Retina (tissue), 1 donor: ENCODE measurements at regions not wholly inside any gene's neighbourhood (a gene's known extent, or its start where the extent isn't known, plus 50 kb on each side); places are given as distances from the start of the nearest gene placed in this dataset.
"Not testable (repeated sequence)": the region's sequence is repeated elsewhere in the genome, so short reads cannot be mapped to it uniquely, and the experiment has no call there.

Experiments
- DNase-seq: peaks from one replicate; pipeline ENCODE4 v3.0.0-alpha.2; 2016

DNA sequence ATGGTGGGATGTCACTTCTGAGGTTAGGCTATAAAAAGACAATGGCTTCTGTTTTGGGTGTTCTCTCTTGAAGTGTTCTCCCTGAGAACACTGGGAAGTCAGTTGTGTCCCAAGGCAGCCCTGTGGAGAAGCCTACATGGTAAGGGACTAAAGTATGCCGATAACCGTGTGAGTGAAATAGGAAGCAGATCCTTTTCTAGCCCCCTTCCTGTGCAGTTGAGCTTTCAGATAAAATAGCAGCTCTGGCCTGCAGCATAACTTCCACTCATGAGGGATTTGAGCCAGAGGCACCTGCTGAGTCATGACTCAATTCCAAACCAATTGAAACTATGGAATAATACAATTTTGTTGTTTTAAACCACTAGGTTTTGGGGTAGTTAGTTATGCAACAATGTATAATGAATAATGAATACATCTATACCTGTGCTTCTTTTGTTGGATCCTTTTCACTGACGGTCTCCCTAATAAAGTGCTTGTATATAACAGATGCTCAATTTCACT is 241.6 kb downstream of the TFAP2B start:
- no peak for DNase-seq

- DNase-seq, result no peak
These were observed 243.6 kb downstream of the TFAP2B start for GRCh38 chr6:51062166-51062722.

DNA sequence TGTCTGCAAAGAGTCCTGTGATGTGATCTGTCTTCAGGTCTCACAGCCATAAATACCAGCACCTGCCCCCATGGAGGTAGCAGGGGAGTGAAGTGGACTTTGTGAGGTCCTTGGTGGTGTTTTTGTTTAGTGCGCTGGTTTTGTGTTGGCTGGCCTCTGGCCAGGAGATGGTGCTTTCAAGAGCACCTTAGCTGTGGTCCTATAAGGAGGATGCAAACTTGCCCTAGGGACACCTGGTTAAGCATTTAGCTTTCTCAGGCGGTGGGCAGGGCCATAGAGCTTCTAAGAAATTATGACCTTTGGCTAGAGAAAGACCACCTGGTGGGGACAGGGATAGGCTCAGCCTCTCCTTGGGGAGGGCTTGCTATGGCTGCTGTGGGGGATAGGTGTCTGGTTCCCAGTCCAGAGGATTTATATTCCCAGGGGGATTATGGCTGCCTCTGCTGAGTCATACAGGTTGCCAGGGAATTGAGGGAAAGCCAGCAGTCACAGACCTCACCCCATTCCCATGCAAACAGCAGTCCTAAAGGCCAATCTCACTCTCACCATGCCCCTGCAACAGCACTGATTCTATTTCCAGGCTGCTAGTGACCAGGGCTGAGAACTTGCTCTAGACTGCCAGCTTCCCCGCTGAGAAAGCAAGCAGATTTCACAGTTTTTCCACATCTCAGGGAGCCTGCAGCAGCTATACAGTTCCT is 259.3 kb downstream of the TFAP2B start:
- no peak for DNase-seq

DNA sequence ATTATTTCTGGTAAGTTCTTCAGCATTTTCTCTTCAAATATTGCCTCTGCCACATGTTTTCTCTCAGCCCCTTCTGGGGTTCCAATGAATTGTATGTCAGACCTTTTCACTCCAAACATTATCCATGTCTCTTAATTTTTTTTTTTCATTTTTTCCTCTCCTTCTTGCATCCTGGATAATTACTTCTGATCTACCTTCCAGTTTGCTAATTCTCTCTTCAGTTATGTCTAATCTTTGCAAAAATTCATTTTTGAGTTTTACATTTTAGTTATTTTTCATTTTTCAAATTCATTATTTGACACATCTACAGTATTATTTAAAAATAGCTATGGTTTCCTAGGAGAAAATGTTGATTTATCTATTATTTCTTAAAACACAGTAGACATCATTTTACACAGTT is 271.7 kb downstream of the TFAP2B start:
- DNase-seq, result no peak

DNA sequence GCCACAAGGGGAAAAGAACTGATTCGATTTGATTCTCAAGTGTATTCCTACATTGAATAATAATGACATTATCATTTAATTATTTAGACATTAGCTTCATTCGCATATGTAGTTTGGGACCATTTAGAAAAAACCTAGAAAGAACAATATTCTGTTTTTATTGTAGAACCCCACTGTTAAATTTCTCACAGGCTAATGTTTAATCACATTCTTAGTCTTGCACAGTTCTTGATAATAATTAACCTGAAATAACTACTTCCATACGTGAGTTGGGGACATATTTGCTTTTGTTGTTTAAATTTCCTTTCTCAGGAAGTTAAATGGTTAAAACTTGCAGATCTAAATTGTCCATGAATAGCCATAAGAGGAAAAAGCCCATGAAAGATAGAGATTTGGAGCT is 275.2 kb downstream of the TFAP2B start:
- no peak for DNase-seq

DNA sequence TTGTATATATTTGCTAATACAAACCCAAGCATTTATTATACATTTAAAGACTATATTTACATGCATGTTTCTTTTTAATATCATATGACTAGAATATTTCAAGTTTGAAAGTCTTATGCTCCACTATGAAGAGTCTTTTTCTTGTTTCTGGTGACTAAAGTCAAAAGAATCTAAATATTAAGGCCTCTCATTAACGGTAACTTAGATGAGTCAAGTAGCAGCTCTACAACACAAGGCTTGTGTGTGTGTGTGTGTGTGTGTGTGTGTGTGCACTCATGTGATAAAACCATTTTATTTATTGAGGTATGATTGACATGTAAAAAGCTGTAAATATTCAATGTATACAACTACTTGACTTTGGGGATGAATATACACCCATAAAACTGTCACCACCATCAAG is 275.6 kb downstream of the TFAP2B start:
- DNase-seq, result no peak

DNA sequence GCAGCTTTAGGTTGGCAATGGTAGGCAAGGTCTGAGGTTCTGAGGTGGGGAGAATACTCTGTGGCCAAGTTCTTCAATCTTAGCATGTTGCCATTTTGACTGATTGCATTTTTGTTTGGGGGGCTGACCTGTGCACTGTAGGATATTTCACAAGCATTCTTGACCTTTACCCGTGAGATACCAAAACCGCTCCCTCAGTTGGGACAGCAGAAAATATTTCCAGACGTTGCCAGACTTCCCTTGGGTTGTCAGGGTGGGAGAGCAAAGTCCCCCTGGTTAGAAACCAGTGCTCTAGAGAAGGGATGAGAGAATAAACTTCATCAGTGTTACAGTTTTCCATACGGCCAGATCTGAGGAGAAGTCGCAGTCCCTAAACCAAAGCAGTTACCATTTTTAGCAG is 279.6 kb downstream of the TFAP2B start:
- DNase-seq, result no peak

DNA sequence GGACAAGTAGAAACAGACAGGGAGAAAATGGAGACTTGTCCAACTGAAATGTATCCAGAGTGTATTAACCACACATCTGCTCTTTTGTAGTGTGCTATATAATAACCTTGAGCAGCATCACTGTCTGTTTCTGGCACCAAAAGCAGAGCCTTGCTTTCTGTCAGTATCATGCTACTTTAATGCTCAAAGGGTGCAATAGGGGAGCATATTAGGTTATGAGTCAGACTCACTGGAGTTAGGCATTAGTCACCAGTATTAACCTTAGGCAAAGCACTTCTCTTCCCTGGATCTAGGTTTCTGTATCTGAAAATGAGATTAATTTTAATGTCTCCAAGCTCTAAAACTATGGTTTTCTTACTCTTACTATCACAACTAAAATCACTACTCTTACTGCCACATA is 280.1 kb downstream of the TFAP2B start:
- no peak for DNase-seq

GRCh38 chr6:51099201-51099600 is 280.5 kb downstream of the TFAP2B start:
- DNase-seq, result no peak

DNA sequence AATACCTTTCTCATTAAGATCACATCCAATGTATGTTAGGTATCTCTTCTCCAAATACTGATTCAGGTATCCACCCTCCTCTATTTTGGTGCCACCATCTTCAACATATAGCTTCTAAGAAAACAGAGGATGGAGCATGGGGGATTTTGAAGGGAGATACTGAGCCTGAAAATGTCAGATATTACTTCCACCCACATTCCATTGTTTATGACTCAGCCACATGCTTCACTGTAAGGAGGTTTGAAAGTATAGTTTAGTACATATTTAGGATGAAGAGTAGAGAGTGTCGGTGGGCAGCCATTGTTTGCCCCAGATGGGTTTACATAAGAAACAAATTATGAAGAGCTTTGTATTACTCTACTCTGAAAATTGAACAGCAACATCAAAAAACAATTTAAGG is 286.7 kb downstream of the TFAP2B start:
- DNase-seq, result no peak

GRCh38 chr6:51107769-51108203 is 289.1 kb downstream of the TFAP2B start:
- no peak for DNase-seq

- no peak for DNase-seq
These were observed 290.0 kb downstream of the TFAP2B start for GRCh38 chr6:51108563-51109234.

GRCh38 chr6:51112731-51113130 is 294.1 kb downstream of the TFAP2B start:
- no peak for DNase-seq

- DNase-seq, result no peak
These were observed 298.1 kb downstream of the TFAP2B start for GRCh38 chr6:51116723-51117122.

DNA sequence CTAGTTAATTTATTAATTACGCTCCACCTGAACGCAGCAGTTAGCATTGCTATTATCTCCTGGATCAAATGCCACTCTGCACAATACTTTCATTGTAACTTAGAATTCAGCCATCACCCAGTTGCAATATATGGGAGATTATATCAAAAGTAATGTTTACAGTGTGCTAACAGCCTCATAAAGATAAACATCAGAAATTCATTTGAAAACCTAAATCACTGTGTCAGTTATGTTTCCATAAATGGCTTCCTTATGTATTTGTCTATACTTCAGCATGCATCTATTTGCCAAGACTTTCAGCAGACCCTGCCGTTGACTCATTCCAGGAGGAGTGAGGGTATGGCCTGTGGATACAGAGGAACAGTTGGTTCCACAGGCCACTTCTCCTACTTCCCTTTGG is 300.1 kb downstream of the TFAP2B start:
- DNase-seq, result no peak

DNA sequence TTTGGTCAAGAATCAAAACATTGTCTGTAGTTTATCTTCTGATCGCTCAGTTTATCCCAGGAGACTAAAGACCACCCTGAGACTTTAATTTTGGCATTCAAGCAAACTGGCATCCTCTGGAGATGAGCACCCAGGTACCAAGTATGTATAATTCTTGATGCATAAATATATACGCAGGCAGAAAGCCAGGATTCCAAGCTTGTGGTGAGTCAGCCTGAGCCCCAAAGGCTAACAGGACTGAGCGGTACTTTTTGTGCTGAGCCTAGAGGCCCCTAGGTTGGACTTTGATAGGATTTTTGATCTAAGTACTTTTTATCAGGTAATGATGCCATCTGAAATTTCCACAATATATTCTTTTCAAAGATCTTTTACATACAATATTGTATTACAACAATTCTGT is 301.3 kb downstream of the TFAP2B start:
- no peak for DNase-seq

DNA sequence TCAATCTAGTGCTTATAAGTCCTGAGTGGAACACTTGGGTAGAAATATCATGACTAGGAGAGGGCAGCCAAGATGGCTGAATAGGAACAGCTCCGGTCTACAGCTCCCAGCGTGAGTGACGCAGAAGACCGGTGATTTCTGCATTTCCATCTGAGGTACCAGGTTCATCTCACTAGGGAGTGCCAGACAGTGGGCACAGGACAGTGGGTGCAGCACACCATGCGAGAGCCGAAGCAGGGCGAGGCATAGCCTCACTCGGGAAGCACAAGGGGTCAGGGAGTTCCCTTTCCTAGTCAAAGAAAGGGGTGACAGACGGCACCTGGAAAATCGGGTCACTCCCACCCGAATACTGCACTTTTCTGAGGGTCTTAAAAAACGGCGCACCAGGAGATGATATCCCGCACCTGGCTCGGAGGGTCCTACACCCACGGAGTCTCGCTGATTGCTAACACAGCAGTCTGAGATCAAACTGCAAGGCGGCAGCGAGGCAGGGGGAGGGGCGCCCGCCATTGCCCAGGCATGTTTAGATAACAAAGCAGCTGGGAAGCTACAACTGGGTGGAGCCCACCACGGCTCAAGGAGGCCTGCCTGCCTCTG is 302.8 kb downstream of the TFAP2B start:
- not testable (repeated sequence) for DNase-seq

GRCh38 chr6:51129043-51129442 is 310.4 kb downstream of the TFAP2B start:
- no peak for DNase-seq

DNA sequence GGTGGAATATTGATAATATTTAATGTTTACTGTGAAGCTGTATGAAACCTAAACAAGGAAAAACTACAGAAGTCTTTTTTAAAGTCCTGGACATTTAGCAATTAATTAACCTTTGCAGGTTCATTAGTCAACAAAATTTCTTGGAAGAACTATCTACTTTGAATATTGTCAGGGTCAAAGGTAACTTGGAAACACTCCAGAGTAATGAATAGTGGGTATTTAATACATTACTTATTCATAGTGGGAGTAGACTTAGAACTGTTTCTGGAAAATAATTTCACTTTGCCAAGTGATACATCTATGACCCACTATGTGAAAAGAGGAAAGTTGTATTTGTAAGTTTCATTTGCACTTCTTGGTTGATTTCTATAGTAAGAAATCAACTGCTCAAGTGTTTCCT is 319.1 kb downstream of the TFAP2B start:
- DNase-seq, result no peak

DNA sequence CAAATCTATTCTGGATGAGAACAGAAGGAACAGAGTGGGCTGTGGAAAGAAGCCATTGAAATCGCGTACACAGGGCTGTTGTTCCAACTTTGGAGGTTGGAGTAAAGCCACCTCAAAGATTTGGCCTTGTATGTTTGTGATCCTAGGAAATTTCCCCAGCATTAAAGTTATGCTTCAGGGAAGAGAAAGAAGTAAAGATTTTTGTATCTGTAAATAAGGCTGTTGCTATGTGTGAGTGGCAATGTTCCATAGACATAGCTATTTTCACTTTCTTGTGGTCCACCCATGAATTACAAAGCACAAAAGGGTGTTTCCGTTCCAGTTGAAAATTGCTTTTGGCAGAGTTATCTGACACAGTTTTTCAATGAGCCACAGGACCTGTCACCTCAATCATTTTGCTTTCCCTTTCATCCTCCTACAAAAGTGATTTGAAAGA is 321.3 kb downstream of the TFAP2B start:
- DNase-seq, result no peak

DNA sequence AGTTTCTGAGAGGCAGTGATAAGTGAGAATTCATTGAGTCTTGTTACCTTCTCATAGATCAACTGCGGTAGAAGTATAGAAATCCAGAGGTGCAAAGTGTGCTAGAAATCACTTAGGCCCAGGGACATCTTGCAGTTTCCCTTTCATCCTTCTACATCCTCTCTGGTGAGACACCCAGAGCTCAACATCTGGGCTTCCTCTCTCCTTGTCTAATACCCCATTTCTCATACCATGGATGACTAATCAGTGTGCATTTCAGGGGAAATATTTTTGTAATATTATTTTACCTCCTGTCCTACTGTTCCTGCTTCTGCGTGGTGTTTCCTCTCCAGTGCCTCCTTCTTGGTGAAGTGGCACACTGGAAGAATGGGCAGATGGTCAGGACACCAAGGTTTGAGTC is 322.4 kb downstream of the TFAP2B start:
- no peak for DNase-seq

DNA sequence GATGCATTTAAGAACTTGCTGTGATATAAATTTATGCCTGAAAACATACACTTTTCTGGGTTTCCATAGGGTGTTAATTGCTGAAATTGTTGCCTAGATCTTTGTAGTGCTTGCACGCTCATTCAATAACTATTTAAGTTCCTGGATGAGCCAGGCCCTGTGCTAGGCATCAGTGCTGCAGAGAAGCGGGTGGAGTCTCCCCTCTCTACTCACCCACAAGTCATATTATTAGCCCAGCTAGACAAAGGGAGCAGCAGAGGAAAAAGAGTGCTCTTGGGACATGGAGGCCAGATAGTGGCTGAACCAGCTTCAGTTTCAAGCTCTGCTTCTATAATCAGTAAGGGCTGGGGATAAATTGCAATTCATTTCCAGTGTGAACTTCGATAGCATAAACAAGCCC is 329.1 kb downstream of the TFAP2B start:
- no peak for DNase-seq

DNA sequence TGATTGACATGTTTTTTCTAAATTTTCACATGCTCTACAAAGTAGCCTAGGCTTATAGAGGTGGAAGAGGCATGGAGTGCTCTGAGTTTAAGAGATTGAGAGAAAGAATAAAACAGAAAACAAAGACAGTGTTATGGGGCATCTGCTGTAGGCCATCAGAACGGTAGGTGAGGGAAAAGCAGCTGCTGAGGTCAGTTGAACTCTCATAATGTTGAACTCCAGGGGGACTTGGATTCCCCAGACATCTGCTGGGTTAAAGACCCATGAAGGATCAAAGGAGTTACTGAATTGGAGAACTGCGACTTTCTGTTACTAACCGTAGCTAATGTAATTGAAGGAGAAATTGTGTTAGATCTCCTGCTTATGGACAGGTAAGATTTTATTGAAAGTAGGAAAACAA is 333.9 kb downstream of the TFAP2B start:
- no peak for DNase-seq

GRCh38 chr6:51153109-51153508 is 334.4 kb downstream of the TFAP2B start:
- DNase-seq, result no peak
